B cell (primary cell): ENCODE measurements at regions not wholly inside any gene's neighbourhood (a gene's known extent, or its start where the extent isn't known, plus 50 kb on each side); places are given as distances from the start of the nearest gene placed in this dataset.

Experiments used
- ATAC-seq: fragments of 200-7000 bp; cut with Tn5 transposase; one replicate; pipeline ENCODE4 v1.10.0; 2021; ENCODE audit warnings: low read depth, mild to moderate bottlenecking, moderate number of reproducible peaks, moderate library complexity
- CTCF ChIA-PET: fragments of 350-600 bp; sonication (Branson Sonifier 250); formaldehyde crosslinking; loops from one replicate; lab custom pipeline; 2021; ENCODE audit warnings: antibody characterized with exemption, inconsistent platforms; lab: Charles Lee
- POLR2A ChIA-PET: fragments of 350-600 bp; sonication (Branson Sonifier 250); formaldehyde crosslinking; loops from one replicate; lab custom pipeline; 2021; ENCODE audit warnings: antibody characterized with exemption; lab: Charles Lee
- DNase-seq: peaks from one replicate; pipeline ENCODE4 v3.0.0; 2013
- H2AFZ ChIP-seq: 2 replicates; pipeline ENCODE4 v1.6.1; 2012; ENCODE audit warnings: mild to moderate bottlenecking, low read depth, low read length; ENCODE audit not compliant: insufficient read depth, poor library complexity, severe bottlenecking
- H3K27ac ChIP-seq, 2 donors: 1 replicate in 1 of 2; 2 replicates in 1 of 2; pipeline ENCODE4 v1.5.1; 2012 to 2013; ENCODE audit warnings: low read length in 2 of 2, mild to moderate bottlenecking in 2 of 2, moderate library complexity in 1 of 2
- H3K27me3 ChIP-seq, 4 experiments: fragments of 200-600 bp in 1 of 4; sonication (generic) in 1 of 4; replicated peaks in 1 of 4; 1 replicate in 2 of 4; 2 replicates in 2 of 4; pipeline versions ENCODE4 v1.6.1 to v1.7.0; 2013 to 2016; ENCODE audit warnings: low read length in 3 of 4, mild to moderate bottlenecking in 2 of 4, mixed read lengths in 1 of 4, moderate library complexity in 1 of 4; ENCODE audit not compliant: insufficient read depth in 4 of 4, control insufficient read depth in 3 of 4; ENCODE audit errors: control extremely low read depth in 1 of 4
- H3K36me3 ChIP-seq, 2 experiments: replicated peaks in 1 of 2; 1 replicate in 1 of 2; 2 replicates in 1 of 2; pipeline versions ENCODE4 v1.6.1 to v1.7.1; 2013; ENCODE audit warnings: low read length in 1 of 2; ENCODE audit not compliant: insufficient read depth in 2 of 2, control insufficient read depth in 1 of 2; ENCODE audit errors: control extremely low read depth in 1 of 2, extremely low read depth in 1 of 2
- H3K4me1 ChIP-seq, 2 donors: fragments of 200-600 bp in 1 of 2; sonication (generic) in 1 of 2; 1 replicate in 1 of 2; 2 replicates in 1 of 2; pipeline versions ENCODE4 v1.5.1 to v1.6.1; 2013 to 2017; ENCODE audit warnings: low read length in 2 of 2; ENCODE audit not compliant: control insufficient read depth in 2 of 2, insufficient read depth in 2 of 2
- H3K4me2 ChIP-seq: replicated peaks from 2 replicates; pipeline ENCODE3; 2012; ENCODE audit warnings: mild to moderate bottlenecking, low read depth, low read length; ENCODE audit not compliant: poor library complexity, severe bottlenecking
- H3K4me3 ChIP-seq, 5 experiments: fragments of 200-600 bp in 1 of 5; sonication (generic) in 1 of 5; 1 replicate in 3 of 5; 2 replicates in 2 of 5; pipeline versions ENCODE4 v1.5.1 to v1.7.0; 2011 to 2016; ENCODE audit warnings: low read length in 4 of 5, mild to moderate bottlenecking in 4 of 5, low read depth in 2 of 5, control low read depth in 1 of 5, moderate library complexity in 1 of 5; ENCODE audit not compliant: insufficient read depth in 1 of 5; ENCODE audit errors: control extremely low read depth in 1 of 5, extremely low read depth in 1 of 5
- H3K79me2 ChIP-seq: fragments of 200-600 bp; sonication (generic); one replicate; pipeline ENCODE4 v1.6.0; 2016; ENCODE audit warnings: low read length; ENCODE audit not compliant: control insufficient read depth, insufficient read depth
- H3K9ac ChIP-seq: fragments of 200-600 bp; sonication (generic); 2 replicates; pipeline ENCODE4 v1.6.1; 2017; ENCODE audit warnings: mild to moderate bottlenecking, low read length, moderate library complexity
- H3K9me3 ChIP-seq, 3 donors: one replicate each; pipeline versions ENCODE4 v1.6.1 to v1.7.1; 2013; ENCODE audit warnings: low read length in 2 of 3; ENCODE audit not compliant: control insufficient read depth in 2 of 3, insufficient read depth in 1 of 3; ENCODE audit errors: control extremely low read depth in 1 of 3
- H4K20me1 ChIP-seq: 2 replicates; pipeline ENCODE4 v1.6.0; 2012; ENCODE audit warnings: mild to moderate bottlenecking, low read length; ENCODE audit not compliant: insufficient read depth, control insufficient read depth, poor library complexity, severe bottlenecking
- H3K27ac Mint-ChIP-seq: one replicate; pipeline ENCODE4 v1.8.0; 2021; ENCODE audit warnings: mixed read lengths
- H3K27me3 Mint-ChIP-seq: one replicate; pipeline ENCODE4 v1.8.0; 2021; ENCODE audit warnings: mixed read lengths
- H3K4me1 Mint-ChIP-seq: one replicate; pipeline ENCODE4 v1.8.0; 2021; ENCODE audit warnings: mixed read lengths
- H3K4me3 Mint-ChIP-seq: one replicate; pipeline ENCODE4 v1.8.0; 2021; ENCODE audit warnings: mixed read lengths
- H3K9me3 Mint-ChIP-seq: one replicate; pipeline ENCODE4 v1.8.0; 2022; ENCODE audit warnings: mixed read lengths; ENCODE audit not compliant: insufficient read depth
- EZH2 ChIP-seq: IDR thresholded peaks from 2 replicates; pipeline ENCODE4 v1.6.1; 2012; ENCODE audit warnings: borderline replicate concordance, low read depth, mild to moderate bottlenecking, moderate library complexity, low read length; ENCODE audit not compliant: insufficient read depth, poor library complexity, severe bottlenecking
- WGBS: methylation state at CpG from one replicate; pipeline ENCODE4 v1.1.5; 2013; ENCODE audit warnings: missing lambda C conversion rate; ENCODE audit not compliant: insufficient coverage; 5-methylcytosine and 5-hydroxymethylcytosine counted together
- intact Hi-C: fragments of 100-400 bp; cut with micrococcal nuclease; formaldehyde crosslinking; loops from one replicate; pipeline ENCODE4 v1.10.0; 2022
- TF ChIP-seq, protein P1 (sequence below): fragments of 200-600 bp; IDR thresholded peaks from one replicate; pipeline ENCODE4 v1.8.0; 2022; ENCODE audit warnings: antibody characterized with exemption, mild to moderate bottlenecking

DNA sequence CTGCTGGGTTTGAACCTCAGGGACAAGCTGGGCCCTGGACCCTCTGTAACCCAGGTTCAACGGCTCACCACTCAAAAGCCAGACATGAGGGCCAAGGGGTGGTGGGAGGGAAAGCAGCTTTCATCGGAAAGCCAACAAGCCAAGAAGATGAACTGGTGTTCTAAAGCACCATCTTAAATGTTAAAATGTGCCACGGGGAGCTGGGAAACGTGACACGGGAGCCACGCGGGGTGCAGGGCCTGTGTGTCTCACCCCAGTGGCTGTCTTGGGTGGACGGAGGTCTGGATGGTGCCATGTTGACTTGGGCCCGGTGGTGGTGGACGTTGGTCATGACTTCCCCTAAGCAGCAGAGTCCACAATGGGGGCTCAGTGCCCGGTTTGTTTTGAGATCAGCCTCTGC, 97.7 kb upstream of the SFSWAP start:
- Histone ChIP-seq H3K9me3 (peaks cover 0 to 4% (median 0%) of the 10 kb centered on the region in 3 donors), H3K4me3 (no peak overlapping the region), H2AFZ (no peak overlapping the region), H3K9ac (no peak overlapping the region), H4K20me1 (no peaks in the 10 kb centered on the region), H3K79me2 (no peaks in the 10 kb centered on the region), H3K4me1 (peaks cover 6 to 7% of the 10 kb centered on the region in 2 donors), H3K36me3 (no peaks in the 10 kb centered on the region), H3K27me3 (peaks cover 0 to under 1% (median 0%) of the 10 kb centered on the region in 4 experiments), H3K4me2 (no peak overlapping the region), H3K27ac (no peak overlapping the region)
- intact Hi-C loops, result no loop called here
- Mint-ChIP-seq H3K4me3 (no peak overlapping the region), H3K27me3 (peaks cover 19% of the 10 kb centered on the region), H3K27ac (peak overlapping the region; percentile 4), H3K4me1 (peaks cover 3% of the 10 kb centered on the region), H3K9me3 (no peaks in the 10 kb centered on the region)
- 91% methylated on average over 10 of the region's 11 CpGs for WGBS
- DNase-seq (no peak), ATAC-seq (no peak)
- TF ChIP-seq EZH2, result no peak
- ChIA-PET POLR2A (no interaction called here), CTCF (no interaction called here)

DNA sequence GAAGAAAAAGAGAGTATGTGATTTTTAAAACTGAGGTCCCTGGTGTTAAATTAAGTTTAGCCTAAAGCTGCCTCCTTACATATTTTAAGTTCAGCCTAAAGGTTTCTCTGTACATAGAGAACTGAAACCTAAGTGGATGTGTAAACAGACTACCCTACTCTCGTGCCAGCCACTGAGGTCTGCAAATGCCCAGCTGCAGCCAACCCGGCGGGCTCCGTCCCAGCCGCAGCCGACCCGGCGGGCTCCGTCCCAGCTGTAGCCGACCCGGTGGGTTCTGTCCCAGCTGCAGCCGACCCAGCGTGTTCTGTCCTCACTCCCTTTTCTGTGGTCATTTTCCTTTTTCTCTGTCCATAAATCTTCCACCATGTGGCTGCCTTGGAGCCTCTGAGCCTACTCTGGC, 97.2 kb upstream of the SFSWAP start:
- Mint-ChIP-seq H3K27ac (peak overlapping the region; percentile 4), H3K4me3 (no peak overlapping the region), H3K27me3 (peaks cover 20% of the 10 kb centered on the region), H3K4me1 (peaks cover 3% of the 10 kb centered on the region), H3K9me3 (no peaks in the 10 kb centered on the region)
- H3K9ac ChIP-seq, result no peak overlapping the region
- H3K4me3 ChIP-seq, result no peak overlapping the region
- DNase-seq, result no peak
- no peaks in the 10 kb centered on the region for H3K36me3 ChIP-seq
- POLR2A ChIA-PET, result no interaction called here
- H3K27ac ChIP-seq, result no peak overlapping the region
- peaks cover 4 to 6% of the 10 kb centered on the region in 2 donors for H3K4me1 ChIP-seq
- no peaks in the 10 kb centered on the region for H3K27me3 ChIP-seq
- H3K9me3 ChIP-seq, result peaks cover 0 to 4% (median 0%) of the 10 kb centered on the region in 3 donors
- 45% methylated on average over 13 of the region's 13 CpGs for WGBS
- H3K79me2 ChIP-seq, result no peaks in the 10 kb centered on the region
- CTCF ChIA-PET, result no interaction called here
- H4K20me1 ChIP-seq, result no peaks in the 10 kb centered on the region
- ATAC-seq, result no peak
- TF ChIP-seq, protein P1, sequence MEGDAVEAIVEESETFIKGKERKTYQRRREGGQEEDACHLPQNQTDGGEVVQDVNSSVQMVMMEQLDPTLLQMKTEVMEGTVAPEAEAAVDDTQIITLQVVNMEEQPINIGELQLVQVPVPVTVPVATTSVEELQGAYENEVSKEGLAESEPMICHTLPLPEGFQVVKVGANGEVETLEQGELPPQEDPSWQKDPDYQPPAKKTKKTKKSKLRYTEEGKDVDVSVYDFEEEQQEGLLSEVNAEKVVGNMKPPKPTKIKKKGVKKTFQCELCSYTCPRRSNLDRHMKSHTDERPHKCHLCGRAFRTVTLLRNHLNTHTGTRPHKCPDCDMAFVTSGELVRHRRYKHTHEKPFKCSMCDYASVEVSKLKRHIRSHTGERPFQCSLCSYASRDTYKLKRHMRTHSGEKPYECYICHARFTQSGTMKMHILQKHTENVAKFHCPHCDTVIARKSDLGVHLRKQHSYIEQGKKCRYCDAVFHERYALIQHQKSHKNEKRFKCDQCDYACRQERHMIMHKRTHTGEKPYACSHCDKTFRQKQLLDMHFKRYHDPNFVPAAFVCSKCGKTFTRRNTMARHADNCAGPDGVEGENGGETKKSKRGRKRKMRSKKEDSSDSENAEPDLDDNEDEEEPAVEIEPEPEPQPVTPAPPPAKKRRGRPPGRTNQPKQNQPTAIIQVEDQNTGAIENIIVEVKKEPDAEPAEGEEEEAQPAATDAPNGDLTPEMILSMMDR, result no peak
- no peak for TF ChIP-seq EZH2
- peak overlapping the region; percentile 28 for H2AFZ ChIP-seq
- intact Hi-C loops, result no loop called here
- H3K4me2 ChIP-seq, result peak overlapping the region; percentile 28
